ENCODE measurements at regions not wholly inside any gene's neighbourhood (a gene's known extent, or its start where the extent isn't known, plus 50 kb on each side); places are given as distances from the start of the nearest gene placed in this dataset.

DNA sequence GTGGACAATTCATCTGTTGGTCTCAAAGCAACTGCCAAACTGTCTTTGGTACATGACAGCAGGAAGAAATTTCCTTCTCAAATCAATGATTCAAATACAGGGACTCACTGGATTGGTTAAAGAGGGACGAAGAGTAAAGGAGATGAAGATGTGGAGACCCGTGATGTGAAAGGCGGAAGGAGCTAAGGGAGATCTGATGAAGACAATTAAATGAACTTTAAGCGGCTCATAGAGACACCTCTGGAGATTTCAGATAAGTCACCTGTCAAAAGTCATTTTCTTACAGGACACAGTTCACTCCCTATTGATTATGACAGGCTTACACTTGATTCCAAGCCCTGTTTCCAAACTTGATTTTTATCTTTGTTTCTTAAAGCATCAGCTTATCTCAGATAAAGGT, 466.3 kb downstream of the DOK5 start:
- H3K27me3 Mint-ChIP-seq (ENCODE audit: unreplicated experiment): no peaks in the 10 kb centered on the region
- TF ChIP-seq, protein P1, sequence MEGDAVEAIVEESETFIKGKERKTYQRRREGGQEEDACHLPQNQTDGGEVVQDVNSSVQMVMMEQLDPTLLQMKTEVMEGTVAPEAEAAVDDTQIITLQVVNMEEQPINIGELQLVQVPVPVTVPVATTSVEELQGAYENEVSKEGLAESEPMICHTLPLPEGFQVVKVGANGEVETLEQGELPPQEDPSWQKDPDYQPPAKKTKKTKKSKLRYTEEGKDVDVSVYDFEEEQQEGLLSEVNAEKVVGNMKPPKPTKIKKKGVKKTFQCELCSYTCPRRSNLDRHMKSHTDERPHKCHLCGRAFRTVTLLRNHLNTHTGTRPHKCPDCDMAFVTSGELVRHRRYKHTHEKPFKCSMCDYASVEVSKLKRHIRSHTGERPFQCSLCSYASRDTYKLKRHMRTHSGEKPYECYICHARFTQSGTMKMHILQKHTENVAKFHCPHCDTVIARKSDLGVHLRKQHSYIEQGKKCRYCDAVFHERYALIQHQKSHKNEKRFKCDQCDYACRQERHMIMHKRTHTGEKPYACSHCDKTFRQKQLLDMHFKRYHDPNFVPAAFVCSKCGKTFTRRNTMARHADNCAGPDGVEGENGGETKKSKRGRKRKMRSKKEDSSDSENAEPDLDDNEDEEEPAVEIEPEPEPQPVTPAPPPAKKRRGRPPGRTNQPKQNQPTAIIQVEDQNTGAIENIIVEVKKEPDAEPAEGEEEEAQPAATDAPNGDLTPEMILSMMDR (IDR thresholded peaks at IDR 0.05): no peak
- no peaks in the 10 kb centered on the region for H3K36me3 Mint-ChIP-seq (ENCODE audit: unreplicated experiment)
- H3K4me3 Mint-ChIP-seq (ENCODE audit: unreplicated experiment): no peak overlapping the region
- no peak overlapping the region for H3K27ac Mint-ChIP-seq (ENCODE audit: unreplicated experiment)
- peaks cover 3% of the 10 kb centered on the region for H3K9me3 Mint-ChIP-seq (ENCODE audit: unreplicated experiment)
- no peak for DNase-seq (ENCODE audit: extremely low spot score, unreplicated experiment)
- H3K4me1 Mint-ChIP-seq (ENCODE audit: unreplicated experiment): no peaks in the 10 kb centered on the region

GRCh38 chr20:54940522-54940921, 465.1 kb downstream of the DOK5 start:
- no peaks in the 10 kb centered on the region for H3K9me3 Mint-ChIP-seq (ENCODE audit: unreplicated experiment)

DNA sequence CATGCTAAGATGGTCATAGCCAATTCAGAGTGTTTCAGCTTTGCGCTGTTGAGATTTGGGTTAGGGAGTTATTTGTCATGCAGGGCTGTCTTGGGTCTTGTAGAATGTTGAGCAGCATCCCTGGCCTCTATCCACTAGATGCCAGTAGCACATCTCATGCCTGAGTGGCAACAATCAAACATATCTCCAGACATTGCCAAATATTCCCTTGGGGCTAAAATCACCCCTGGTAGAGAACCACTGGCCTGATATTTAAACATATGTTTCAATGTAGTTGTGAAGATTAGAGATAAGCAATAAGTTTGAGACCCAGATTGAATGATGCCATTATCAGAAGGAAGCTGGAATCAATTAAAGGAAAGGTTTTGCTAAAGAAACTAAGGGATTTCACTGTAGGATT, 463.3 kb downstream of the DOK5 start:
- TF ChIP-seq, protein P1 (IDR thresholded peaks at IDR 0.05): no peak
- H3K27ac Mint-ChIP-seq (ENCODE audit: unreplicated experiment): no peak overlapping the region
- H3K4me3 Mint-ChIP-seq (ENCODE audit: unreplicated experiment): no peak overlapping the region
- no peaks in the 10 kb centered on the region for H3K27me3 Mint-ChIP-seq (ENCODE audit: unreplicated experiment)
- H3K4me1 Mint-ChIP-seq (ENCODE audit: unreplicated experiment): no peaks in the 10 kb centered on the region
- no peaks in the 10 kb centered on the region for H3K9me3 Mint-ChIP-seq (ENCODE audit: unreplicated experiment)
- no peak for DNase-seq (ENCODE audit: extremely low spot score, unreplicated experiment)
- H3K36me3 Mint-ChIP-seq (ENCODE audit: unreplicated experiment): no peaks in the 10 kb centered on the region

More at GRCh38 chr20:54940522-54940921, 465.1 kb downstream of the DOK5 start:
- Mint-ChIP-seq H3K36me3 (ENCODE audit: unreplicated experiment) (no peaks in the 10 kb centered on the region), H3K4me1 (ENCODE audit: unreplicated experiment) (no peaks in the 10 kb centered on the region), H3K27me3 (ENCODE audit: unreplicated experiment) (no peaks in the 10 kb centered on the region), H3K4me3 (ENCODE audit: unreplicated experiment) (no peak overlapping the region), H3K27ac (ENCODE audit: unreplicated experiment) (no peak overlapping the region)
- no peak for DNase-seq (ENCODE audit: extremely low spot score, unreplicated experiment)
- TF ChIP-seq, protein P1 (IDR thresholded peaks at IDR 0.05): no peak

GRCh38 chr20:54933212-54933904, 458.0 kb downstream of the DOK5 start:
- TF ChIP-seq, protein P1 (IDR thresholded peaks at IDR 0.05): no peak
- no peaks in the 10 kb centered on the region for H3K36me3 Mint-ChIP-seq (ENCODE audit: unreplicated experiment)
- no peak for DNase-seq (ENCODE audit: extremely low spot score, unreplicated experiment)
- H3K27ac Mint-ChIP-seq (ENCODE audit: unreplicated experiment): no peak overlapping the region
- H3K27me3 Mint-ChIP-seq (ENCODE audit: unreplicated experiment): no peaks in the 10 kb centered on the region
- H3K4me1 Mint-ChIP-seq (ENCODE audit: unreplicated experiment): no peaks in the 10 kb centered on the region
- peaks cover 30% of the 10 kb centered on the region for H3K9me3 Mint-ChIP-seq (ENCODE audit: unreplicated experiment)
- H3K4me3 Mint-ChIP-seq (ENCODE audit: unreplicated experiment): no peak overlapping the region

DNA sequence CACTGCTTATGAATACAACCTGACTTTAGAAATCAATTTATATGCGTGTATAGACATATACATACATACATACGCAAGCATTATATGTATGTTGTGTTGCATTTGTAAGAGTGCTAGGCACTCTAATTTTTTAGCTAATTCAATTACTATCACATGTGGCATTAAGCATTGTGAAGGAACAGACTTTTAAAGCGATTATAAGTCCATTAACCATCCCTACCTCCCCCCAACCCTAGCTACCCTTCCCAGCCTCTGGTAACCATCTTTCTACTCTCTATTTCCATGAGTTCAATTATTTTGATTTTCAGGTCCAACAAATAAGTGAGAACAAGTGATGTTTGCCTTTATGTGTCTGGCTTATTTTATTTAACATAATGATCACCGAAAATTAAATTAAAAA, 453.8 kb downstream of the DOK5 start:
- H3K36me3 Mint-ChIP-seq (ENCODE audit: unreplicated experiment): no peaks in the 10 kb centered on the region
- H3K27ac Mint-ChIP-seq (ENCODE audit: unreplicated experiment): no peak overlapping the region
- H3K4me1 Mint-ChIP-seq (ENCODE audit: unreplicated experiment): no peaks in the 10 kb centered on the region
- DNase-seq (ENCODE audit: extremely low spot score, unreplicated experiment): no peak
- H3K4me3 Mint-ChIP-seq (ENCODE audit: unreplicated experiment): no peak overlapping the region
- no peaks in the 10 kb centered on the region for H3K27me3 Mint-ChIP-seq (ENCODE audit: unreplicated experiment)
- H3K9me3 Mint-ChIP-seq (ENCODE audit: unreplicated experiment): peaks cover 34% of the 10 kb centered on the region
- TF ChIP-seq, protein P1 (IDR thresholded peaks at IDR 0.05): no peak
